GM10248 (cell line): ENCODE measurements at regions not wholly inside any gene's neighbourhood (a gene's known extent, or its start where the extent isn't known, plus 50 kb on each side); places are given as distances from the start of the nearest gene placed in this dataset.

Experiments
- CTCF ChIA-PET: fragments of 300-600 bp; sonication (Branson Sonifier 250); formaldehyde crosslinking; extraction: SDS; loops from one replicate; lab custom pipeline; 2021; ENCODE audit warnings: antibody characterized with exemption; lab: Yijun Ruan, JAX
- POLR2A ChIA-PET: fragments of 350-650 bp; sonication (Branson Sonifier 250); formaldehyde crosslinking; extraction: SDS; loops from one replicate; lab custom pipeline; 2020; ENCODE audit warnings: antibody characterized with exemption; lab: Yijun Ruan, JAX
- DNase-seq: peaks from one replicate; pipeline ENCODE4 v3.0.0; 2012; ENCODE audit errors: extremely low spot score
- TF ChIP-seq, protein P1 (sequence below): IDR thresholded peaks from 2 replicates; pipeline ENCODE4 v1.5.1; 2012; ENCODE audit warnings: mild to moderate bottlenecking, low read depth; ENCODE audit errors: extremely low read depth, missing control alignments, control extremely low read depth

- POLR2A ChIA-PET, result no interaction called here
- no peak for DNase-seq
- TF ChIP-seq, protein P1, sequence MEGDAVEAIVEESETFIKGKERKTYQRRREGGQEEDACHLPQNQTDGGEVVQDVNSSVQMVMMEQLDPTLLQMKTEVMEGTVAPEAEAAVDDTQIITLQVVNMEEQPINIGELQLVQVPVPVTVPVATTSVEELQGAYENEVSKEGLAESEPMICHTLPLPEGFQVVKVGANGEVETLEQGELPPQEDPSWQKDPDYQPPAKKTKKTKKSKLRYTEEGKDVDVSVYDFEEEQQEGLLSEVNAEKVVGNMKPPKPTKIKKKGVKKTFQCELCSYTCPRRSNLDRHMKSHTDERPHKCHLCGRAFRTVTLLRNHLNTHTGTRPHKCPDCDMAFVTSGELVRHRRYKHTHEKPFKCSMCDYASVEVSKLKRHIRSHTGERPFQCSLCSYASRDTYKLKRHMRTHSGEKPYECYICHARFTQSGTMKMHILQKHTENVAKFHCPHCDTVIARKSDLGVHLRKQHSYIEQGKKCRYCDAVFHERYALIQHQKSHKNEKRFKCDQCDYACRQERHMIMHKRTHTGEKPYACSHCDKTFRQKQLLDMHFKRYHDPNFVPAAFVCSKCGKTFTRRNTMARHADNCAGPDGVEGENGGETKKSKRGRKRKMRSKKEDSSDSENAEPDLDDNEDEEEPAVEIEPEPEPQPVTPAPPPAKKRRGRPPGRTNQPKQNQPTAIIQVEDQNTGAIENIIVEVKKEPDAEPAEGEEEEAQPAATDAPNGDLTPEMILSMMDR, result no peak
- CTCF ChIA-PET, result no interaction called here
Measured at GRCh38 chrX:2550328-2551020, 49.7 kb upstream of the DHRSX start.
